ENCODE measurements at regions not wholly inside any gene's neighbourhood (a gene's known extent, or its start where the extent isn't known, plus 50 kb on each side); places are given as distances from the start of the nearest gene placed in this dataset.

DNA sequence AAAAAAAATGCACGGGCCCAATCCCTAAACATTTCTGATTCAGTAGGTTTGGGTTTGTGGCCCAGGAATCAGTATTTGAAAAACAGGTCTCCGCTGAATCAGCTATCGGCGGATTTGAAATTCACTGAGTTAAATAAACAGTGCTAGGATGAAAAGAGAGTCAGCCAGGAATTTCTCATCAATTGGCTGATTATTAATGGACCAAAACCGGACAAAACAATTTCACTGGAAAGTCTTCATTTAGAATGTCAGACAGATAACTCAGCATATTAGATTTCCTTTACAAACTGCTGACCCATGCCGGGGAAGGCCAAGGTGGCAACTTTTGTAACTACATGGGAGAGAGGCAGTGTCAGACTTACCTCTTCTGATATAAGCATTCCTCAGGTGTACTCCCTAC, 99.4 kb upstream of the LSM6 start:
- Histone ChIP-seq H3K9ac (ENCODE audit: low read length) (no peak overlapping the region), H3K4me3 (ENCODE audit: insufficient read depth, low read length, poor library complexity, severe bottlenecking) (no peak overlapping the region), H3K79me2 (ENCODE audit: insufficient read depth, low read length) (no peaks in the 10 kb centered on the region), H3K4me2 (ENCODE audit: low read depth, low read length, poor library complexity, severe bottlenecking) (no peak overlapping the region), H4K20me1 (ENCODE audit: low read depth, low read length) (no peaks in the 10 kb centered on the region), H3K27ac (ENCODE audit: low read depth, low read length) (no peak overlapping the region), H2AFZ (ENCODE audit: low read depth, low read length, severe bottlenecking) (no peak overlapping the region), H3K36me3 (ENCODE audit: low read length) (peaks cover 5% of the 10 kb centered on the region; the same call in 1 of the 2 replicates), H3K9me2 (replicated peaks; ENCODE audit: insufficient read depth, low read length) (no peaks in the 10 kb centered on the region), H3K27me3 (ENCODE audit: low read length) (no peaks in the 10 kb centered on the region), H3K9me3 (ENCODE audit: insufficient read depth, low read length) (no peaks in the 10 kb centered on the region), H3F3A (ENCODE audit: insufficient read depth) (no peaks in the 10 kb centered on the region)
- no peak for TF ChIP-seq EZH2phosphoT487 (conservative IDR thresholded peaks at IDR 0.05; ENCODE audit: low read length)
- TF ChIP-seq, protein P1, sequence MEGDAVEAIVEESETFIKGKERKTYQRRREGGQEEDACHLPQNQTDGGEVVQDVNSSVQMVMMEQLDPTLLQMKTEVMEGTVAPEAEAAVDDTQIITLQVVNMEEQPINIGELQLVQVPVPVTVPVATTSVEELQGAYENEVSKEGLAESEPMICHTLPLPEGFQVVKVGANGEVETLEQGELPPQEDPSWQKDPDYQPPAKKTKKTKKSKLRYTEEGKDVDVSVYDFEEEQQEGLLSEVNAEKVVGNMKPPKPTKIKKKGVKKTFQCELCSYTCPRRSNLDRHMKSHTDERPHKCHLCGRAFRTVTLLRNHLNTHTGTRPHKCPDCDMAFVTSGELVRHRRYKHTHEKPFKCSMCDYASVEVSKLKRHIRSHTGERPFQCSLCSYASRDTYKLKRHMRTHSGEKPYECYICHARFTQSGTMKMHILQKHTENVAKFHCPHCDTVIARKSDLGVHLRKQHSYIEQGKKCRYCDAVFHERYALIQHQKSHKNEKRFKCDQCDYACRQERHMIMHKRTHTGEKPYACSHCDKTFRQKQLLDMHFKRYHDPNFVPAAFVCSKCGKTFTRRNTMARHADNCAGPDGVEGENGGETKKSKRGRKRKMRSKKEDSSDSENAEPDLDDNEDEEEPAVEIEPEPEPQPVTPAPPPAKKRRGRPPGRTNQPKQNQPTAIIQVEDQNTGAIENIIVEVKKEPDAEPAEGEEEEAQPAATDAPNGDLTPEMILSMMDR (IDR thresholded peaks at IDR 0.05; ENCODE audit: insufficient read depth, low read length, poor library complexity, severe bottlenecking), result no peak

DNA sequence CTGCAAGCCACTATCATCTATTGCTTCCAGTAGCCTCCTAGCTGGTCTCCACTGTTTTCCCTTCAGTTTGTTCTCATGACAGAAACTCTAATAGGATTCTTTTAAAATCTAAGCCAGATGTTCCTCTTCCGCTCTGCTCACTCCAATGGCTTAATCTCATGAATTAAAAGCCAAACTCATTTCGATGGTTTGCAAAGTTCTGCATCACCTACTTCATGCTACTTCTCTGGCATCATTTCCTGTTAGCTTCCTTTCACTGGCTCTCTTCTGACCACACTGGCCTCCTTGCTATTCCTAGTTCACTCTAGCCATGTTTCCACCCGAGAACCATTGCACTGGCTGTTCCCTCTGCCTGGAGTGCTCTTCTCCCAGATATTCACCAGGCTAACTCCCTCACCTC, 102.0 kb upstream of the LSM6 start:
- no peaks in the 10 kb centered on the region for H3K79me2 ChIP-seq (ENCODE audit: insufficient read depth, low read length)
- H3K9me2 ChIP-seq (replicated peaks; ENCODE audit: insufficient read depth, low read length), result no peaks in the 10 kb centered on the region
- H3K27me3 ChIP-seq (ENCODE audit: low read length), result no peaks in the 10 kb centered on the region
- H3K27ac ChIP-seq (ENCODE audit: low read depth, low read length), result no peak overlapping the region
- peak overlapping the region; percentile 2 for H3K4me2 ChIP-seq (ENCODE audit: low read depth, low read length, poor library complexity, severe bottlenecking)
- no peak for TF ChIP-seq EZH2phosphoT487 (conservative IDR thresholded peaks at IDR 0.05; ENCODE audit: low read length)
- TF ChIP-seq, protein P1 (IDR thresholded peaks at IDR 0.05; ENCODE audit: insufficient read depth, low read length, poor library complexity, severe bottlenecking), result no peak
- H3K9me3 ChIP-seq (ENCODE audit: insufficient read depth, low read length), result no peaks in the 10 kb centered on the region
- H4K20me1 ChIP-seq (ENCODE audit: low read depth, low read length), result no peaks in the 10 kb centered on the region
- H3K9ac ChIP-seq (ENCODE audit: low read length), result no peak overlapping the region
- no peak overlapping the region for H3K4me3 ChIP-seq (ENCODE audit: insufficient read depth, low read length, poor library complexity, severe bottlenecking)
- no peaks in the 10 kb centered on the region for H3F3A ChIP-seq (ENCODE audit: insufficient read depth)
- no peak overlapping the region for H2AFZ ChIP-seq (ENCODE audit: low read depth, low read length, severe bottlenecking)
- H3K36me3 ChIP-seq (ENCODE audit: low read length), result peaks cover 5% of the 10 kb centered on the region; the same call in 1 of the 2 replicates

DNA sequence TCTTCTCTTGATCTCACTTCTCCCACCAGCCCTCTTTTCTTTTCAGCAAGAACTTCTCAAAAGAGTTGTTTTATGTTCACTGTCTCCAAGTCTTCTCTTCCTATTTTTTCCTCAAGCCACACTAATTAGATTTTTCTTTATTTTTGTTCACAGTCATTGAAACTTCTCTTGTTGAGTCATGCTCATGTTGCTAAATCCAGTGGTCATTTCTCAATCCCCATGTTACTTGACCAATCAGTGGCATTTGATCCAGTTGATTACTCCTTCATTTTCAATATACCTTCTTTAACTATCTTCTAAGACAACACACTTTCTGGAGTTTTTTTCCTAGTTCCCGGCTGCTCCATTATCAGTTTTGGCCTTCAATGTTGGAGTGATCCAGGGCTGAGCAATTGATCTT, 103.1 kb upstream of the LSM6 start:
- no peak overlapping the region for H2AFZ ChIP-seq (ENCODE audit: low read depth, low read length, severe bottlenecking)
- no peaks in the 10 kb centered on the region for H3K9me3 ChIP-seq (ENCODE audit: insufficient read depth, low read length)
- no peak overlapping the region for H3K4me3 ChIP-seq (ENCODE audit: insufficient read depth, low read length, poor library complexity, severe bottlenecking)
- H3K9ac ChIP-seq (ENCODE audit: low read length), result no peak overlapping the region
- no peaks in the 10 kb centered on the region for H3F3A ChIP-seq (ENCODE audit: insufficient read depth)
- H3K4me2 ChIP-seq (ENCODE audit: low read depth, low read length, poor library complexity, severe bottlenecking), result no peak overlapping the region
- no peaks in the 10 kb centered on the region for H3K79me2 ChIP-seq (ENCODE audit: insufficient read depth, low read length)
- no peaks in the 10 kb centered on the region for H3K27me3 ChIP-seq (ENCODE audit: low read length)
- no peak overlapping the region for H3K27ac ChIP-seq (ENCODE audit: low read depth, low read length)
- TF ChIP-seq, protein P1 (IDR thresholded peaks at IDR 0.05; ENCODE audit: insufficient read depth, low read length, poor library complexity, severe bottlenecking), result no peak
- TF ChIP-seq EZH2phosphoT487 (conservative IDR thresholded peaks at IDR 0.05; ENCODE audit: low read length), result no peak
- H3K36me3 ChIP-seq (ENCODE audit: low read length), result peaks cover 5% of the 10 kb centered on the region; the same call in 1 of the 2 replicates
- H4K20me1 ChIP-seq (ENCODE audit: low read depth, low read length), result no peaks in the 10 kb centered on the region
- no peaks in the 10 kb centered on the region for H3K9me2 ChIP-seq (replicated peaks; ENCODE audit: insufficient read depth, low read length)

All from SU-DHL-6 (cell line).